GM21737 (cell line): ENCODE measurements at regions not wholly inside any gene's neighbourhood (a gene's known extent, or its start where the extent isn't known, plus 50 kb on each side); places are given as distances from the start of the nearest gene placed in this dataset.
"Not testable (repeated sequence)": the region's sequence is repeated elsewhere in the genome, so short reads cannot be mapped to it uniquely, and the experiment has no call there.

Source experiments
- ATAC-seq: cut with Tn5 transposase; IDR thresholded peaks from one replicate; pipeline ENCODE4 v1.9.1; 2021; ENCODE audit warnings: mild to moderate bottlenecking, moderate library complexity; ENCODE audit not compliant: unreplicated experiment

DNA sequence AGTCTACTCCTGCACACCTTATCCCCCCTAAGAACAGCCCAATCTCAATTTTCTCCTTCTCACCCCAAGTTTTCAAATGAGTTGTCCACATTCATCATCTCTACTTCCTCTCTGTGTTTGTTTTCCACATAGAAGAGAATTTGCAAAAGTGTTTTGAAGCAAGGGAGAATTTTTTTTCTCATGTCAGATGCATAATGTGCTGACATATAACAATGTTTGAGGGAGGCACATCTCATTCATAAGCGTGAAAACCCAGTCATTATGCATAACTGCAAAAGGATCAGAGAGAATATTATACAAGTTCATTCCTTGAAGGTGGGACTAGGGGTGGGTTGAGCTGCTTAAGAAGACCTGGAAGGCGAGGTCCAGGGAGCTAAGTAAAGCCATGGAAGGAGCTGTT is 80.8 kb upstream of the SLC1A4 start:
- no peak for ATAC-seq

DNA sequence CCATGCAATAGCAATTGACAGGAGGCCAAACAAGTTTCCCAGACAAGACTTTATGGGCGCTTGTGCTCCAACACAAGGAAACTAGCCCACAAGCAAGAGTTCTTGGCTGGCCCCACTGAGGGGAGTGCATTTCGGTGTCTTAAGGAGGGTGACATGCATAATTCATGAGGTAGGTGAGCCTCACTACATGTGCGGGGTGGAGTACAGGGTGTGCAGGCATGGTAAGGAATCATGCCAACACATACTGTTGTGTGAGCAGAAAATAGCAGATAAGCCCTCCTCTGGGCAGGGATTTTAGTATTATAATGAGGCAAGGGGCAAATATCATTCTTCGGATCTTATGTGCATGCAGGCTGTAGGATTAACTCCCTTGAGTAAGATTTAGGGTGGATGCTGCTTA is 78.7 kb upstream of the SLC1A4 start:
- ATAC-seq: no peak

GRCh38 chr2:64910972-64911433 is 78.2 kb upstream of the SLC1A4 start:
- no peak for ATAC-seq

DNA sequence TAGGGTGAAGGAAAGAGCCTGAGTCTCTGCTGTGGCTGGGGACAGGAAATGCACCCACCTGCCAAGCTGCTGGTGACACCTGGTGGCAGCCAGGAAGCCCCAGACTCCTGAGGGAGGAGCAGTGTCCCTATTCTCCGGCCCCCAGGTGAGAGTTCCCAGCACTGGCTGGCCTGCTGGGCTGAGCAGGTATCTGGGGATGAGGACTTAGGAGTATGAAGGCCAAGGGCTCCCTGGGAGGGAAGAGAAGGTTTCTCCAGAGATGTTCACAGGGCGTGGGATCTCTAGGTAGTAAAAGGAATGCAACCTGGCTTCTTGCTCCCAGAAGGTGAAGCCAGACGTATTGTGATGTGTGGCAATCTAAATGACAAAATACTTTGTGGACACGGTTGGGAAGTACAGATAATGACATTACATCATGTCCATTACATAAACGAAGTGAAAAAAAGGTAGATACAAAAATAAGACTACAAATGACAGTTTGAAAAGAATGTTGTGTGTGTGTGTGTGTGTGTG is 75.8 kb upstream of the SLC1A4 start:
- no peak for ATAC-seq

DNA sequence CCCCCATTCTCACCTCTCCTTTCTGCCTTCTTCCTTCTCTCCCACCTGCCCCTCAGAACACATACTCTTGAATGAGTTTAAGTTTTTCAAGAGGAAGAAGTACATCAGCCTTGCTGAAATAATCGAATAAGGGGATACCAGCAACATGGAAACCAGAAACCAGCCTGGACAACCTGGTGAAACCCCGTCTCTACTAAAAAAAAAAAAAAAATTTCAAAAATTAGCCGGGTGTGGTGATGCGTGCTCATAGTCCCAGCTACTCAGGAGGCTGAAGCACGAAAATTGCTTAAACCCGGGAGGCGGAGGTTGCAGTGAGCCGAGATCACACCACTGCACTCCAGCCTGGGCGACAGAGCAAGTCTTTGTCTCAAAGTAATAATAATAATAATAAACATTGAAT is 75.0 kb upstream of the SLC1A4 start:
- ATAC-seq: no peak

DNA sequence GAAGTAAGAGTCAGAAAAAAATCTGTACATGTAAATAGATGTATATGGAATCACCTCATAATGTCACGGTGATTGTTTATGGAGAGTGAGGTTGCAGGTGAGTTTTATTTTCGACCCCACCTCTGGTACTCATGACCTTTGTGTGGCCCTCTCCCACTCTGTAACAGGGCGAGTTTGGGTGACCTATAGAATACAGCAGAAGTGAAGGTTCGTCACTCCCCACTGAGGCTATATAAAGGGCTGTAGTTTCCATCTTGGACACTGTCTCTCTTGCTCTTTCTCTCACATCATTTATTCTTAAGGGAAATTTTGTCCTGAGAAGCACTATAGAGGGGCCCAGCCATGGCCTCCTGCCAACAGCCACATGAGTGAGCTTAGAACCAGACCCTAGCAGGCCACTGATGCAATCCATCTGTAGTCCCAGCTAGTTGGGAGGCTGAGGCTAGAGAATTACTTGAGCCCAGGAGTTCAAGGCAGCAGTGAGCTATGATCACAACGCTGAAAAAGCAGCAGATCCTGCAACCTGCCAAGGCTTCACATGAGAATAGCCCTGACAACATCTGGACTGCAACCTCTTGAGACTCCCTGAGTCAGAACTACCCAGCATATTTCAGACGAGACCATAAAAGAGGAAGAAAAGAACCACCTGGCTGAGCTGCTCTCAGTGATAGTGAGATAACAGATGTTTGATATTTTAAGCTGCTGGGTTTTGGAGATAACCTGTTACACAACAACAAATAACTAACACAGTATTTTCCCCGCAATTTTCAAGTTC is 74.3 kb upstream of the SLC1A4 start:
- peak; percentile 65 for ATAC-seq

- peak; percentile 4 for ATAC-seq
These were observed 73.7 kb upstream of the SLC1A4 start for GRCh38 chr2:64915510-64915900.

- no peak for ATAC-seq
These were observed 70.8 kb upstream of the SLC1A4 start for GRCh38 chr2:64918220-64918886.

DNA sequence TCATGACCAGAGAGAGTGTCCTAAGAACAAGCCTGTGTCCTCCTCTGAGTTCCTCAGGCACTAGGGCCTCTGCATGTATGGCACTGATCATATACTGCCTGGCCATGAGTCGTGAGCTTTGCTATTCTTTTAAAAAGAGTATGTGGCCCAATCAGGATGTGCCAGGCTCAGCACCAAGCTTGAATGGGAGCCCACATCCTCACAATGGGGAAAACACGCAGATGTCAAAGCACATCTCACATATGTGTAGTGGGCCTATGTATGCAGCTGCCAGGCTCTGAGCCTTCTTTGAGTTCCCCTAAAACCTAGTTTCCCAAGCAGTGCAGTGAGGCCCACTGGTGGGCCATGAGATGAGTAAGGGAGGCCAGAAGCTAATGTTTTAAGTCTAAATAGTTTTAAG is 69.9 kb upstream of the SLC1A4 start:
- ATAC-seq: no peak

DNA sequence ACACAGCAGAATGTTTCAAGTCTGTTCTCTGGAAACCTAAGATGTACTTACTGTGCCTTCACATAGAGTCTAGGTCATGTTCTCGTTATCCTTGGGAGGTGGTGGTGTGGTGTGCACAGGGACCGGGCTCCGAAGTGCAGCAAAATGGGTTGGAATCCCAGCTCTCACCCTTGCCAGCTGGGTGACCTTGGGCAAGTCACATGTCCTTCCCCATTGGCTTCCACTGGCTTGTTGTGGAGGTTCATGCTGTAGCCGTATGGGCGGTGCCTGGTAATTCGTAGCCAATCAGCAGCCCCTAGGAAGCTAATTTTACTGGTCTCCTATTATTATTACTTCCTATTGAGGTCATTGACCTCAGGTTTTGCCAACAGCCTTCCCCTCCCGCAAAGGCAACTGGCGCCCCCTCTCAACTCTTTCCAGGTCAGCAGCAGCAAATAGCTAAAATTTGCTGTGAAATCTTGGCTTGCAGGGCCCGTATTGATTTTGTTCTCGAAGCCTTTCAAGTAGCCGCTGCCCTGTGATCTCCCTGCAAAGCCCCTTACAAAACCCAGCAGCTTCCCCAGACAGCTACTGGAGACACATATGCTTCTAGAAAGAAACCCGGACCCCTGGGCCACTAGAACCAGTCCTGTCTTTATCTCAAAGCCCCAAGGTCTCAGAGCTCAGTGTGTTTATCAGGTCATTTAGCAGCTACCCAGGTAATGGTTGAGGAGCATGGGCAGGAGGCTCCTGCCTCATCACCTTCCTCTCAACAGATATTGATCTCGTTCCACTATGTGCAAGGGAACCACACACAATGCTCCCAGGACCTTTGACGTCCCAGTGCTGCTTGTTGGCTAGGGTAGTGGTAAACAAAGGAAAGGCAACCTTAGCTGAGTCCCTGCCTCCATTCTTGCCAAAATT is 66.5 kb upstream of the SLC1A4 start:
- ATAC-seq: no peak

DNA sequence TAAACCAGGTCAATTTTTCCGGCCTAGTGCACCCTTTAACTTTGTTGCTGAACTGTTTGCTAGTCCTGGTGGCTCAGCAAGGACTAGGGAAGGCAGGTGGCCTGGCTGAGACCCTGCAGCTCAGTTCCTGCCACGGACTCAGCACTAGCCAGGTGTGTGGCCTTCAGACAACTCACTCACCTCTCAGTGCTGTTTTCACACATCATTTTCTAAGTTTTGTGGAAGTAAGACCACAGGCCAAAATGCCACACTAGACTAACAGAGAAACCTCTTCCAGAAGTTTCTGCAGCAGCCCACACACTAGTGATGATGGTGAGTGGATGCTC is 65.9 kb upstream of the SLC1A4 start:
- no peak for ATAC-seq

- no peak for ATAC-seq
These were observed 64.8 kb upstream of the SLC1A4 start for GRCh38 chr2:64924170-64924934.

DNA sequence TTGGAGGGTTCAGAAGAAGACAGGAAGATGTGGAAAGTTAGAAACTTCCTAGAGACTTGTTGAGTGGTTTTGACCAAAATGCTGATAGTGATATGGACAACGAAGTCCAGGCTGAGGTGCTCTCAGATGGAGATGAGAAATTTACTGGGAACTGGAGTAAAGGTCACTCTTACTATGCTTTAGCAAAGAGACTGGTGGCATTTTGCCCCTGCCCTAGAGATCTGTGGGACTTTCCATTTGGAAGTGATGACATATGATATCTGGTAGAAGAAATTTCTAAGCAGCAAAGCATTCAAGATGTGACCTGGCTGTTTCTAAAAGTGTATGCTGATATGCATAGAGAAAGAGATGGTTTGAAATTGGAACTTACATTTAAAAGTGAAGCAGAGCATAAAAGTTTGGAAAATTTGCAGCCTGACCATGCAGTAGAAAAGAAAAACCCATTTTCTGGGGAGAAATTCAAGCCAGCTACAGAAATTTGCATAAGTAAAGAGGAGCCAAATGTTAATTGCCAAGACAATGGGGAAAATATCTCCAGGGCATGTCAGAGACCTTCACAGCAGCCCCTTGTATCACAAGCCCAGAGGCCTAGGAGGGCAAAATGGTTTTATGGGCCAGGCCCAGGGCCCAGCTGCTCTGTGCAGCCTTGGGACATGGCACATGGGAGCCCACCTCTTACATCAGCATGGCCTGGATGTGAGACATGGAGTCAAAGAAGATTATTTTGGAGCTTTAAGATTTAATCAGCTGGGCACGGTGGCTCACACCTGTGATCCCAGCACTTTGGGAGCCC is 63.1 kb upstream of the SLC1A4 start:
- not testable (repeated sequence) for ATAC-seq

DNA sequence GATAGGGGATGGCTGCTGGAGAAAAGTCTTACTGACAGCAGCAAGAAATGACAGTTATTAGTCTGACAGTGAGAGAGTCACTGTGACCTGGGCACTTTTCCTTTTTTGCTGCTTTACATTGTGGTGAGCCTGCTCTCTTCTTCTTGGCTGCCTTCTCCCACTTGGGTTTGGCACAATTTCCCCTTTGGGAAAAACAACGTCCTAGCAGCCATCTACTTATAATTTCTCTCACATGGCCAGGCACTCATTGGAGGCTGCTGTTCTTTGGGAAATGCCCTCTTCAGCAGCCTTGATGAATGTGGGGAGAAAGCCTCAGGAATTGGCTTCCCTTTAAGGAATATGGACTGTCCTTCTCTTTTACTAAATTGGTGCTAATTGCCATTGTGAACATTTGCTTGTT is 60.4 kb upstream of the SLC1A4 start:
- ATAC-seq: no peak

DNA sequence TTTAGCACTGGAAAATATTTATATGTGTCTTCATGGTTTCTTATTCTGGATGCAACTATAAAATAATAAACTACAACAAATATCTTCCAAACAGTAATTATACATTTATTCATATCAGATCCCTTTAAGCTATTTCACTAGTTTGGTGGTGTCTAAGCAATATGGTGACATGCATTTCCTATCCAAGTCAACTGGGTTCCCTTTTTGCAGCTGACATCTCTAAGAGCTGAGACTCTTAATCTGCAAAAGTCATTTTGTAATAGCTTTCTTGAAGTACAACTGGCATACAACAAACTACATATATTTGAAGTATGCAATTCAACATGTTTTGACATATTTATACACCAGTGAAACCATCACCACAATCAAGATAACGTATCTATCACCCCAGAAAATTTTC is 59.9 kb upstream of the SLC1A4 start:
- no peak for ATAC-seq

- ATAC-seq: no peak
These were observed 58.9 kb upstream of the SLC1A4 start for GRCh38 chr2:64930258-64930671.

DNA sequence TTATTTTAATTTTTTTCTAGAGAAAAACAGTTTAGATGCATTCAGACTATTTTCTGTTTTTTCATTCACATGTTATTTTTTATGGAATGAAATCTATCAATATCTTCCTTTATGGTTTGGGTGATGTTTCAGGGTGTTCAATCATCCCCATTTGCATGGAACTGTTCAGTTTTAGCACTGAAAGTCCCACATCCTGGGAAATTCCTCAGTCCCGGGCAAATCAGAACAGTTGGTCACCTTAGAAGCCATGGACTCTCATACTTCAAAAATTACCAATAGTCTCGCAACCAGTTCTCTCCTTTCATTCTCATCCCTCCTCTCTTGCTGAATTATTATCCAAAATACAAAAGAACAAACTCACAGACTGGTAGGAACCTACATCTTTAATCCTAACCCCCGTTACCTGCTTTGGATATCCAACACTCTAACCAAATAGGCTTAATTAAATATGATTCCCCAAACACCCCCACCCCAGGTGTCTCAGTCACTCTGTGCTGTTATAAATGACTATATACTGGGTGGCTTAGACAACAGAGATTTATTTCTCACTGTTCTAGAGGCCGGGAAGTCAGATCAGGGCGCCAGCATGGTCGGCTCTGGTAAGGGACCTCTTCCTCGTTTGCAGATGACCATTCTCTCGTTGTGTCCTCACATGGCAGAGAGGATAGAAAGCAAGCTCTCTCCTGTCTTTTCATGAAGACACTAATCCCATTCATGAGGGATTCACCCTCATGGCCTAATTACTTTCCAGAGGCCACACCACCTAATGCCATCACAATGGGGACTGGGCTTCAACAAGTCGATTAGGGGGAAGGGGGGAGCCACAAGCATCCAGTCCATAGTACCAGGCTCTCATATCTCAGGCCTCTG is 57.7 kb upstream of the SLC1A4 start:
- no peak for ATAC-seq

- ATAC-seq: no peak
These were observed 57.2 kb upstream of the SLC1A4 start for GRCh38 chr2:64932116-64932370.
